ENCODE measurements at regions not wholly inside any gene's neighbourhood (a gene's known extent, or its start where the extent isn't known, plus 50 kb on each side); places are given as distances from the start of the nearest gene placed in this dataset.

DNA sequence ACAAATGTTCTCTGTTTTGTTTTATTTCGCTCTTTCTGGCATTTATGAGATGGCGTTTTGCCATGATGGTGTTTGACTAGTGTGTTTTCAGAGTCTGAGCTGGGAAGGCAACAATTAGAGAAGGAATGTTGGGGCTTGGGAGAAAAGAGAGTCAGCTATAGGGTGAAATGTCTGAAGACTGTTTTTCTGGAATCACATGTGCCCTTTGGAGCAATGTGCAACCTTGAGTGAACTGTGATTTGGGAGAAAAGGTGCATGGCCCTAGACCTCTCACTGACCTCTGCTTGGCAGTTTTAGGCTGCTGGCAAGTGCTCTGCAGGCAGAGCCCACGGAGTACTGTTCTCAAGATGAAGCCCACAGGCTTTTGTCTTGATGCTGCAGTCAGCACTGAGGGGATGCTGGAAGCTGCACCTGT, 379.9 kb upstream of the PDE3A start:
- DNase-seq (ENCODE audit: low spot score): no peak
- TF ChIP-seq, protein P1, sequence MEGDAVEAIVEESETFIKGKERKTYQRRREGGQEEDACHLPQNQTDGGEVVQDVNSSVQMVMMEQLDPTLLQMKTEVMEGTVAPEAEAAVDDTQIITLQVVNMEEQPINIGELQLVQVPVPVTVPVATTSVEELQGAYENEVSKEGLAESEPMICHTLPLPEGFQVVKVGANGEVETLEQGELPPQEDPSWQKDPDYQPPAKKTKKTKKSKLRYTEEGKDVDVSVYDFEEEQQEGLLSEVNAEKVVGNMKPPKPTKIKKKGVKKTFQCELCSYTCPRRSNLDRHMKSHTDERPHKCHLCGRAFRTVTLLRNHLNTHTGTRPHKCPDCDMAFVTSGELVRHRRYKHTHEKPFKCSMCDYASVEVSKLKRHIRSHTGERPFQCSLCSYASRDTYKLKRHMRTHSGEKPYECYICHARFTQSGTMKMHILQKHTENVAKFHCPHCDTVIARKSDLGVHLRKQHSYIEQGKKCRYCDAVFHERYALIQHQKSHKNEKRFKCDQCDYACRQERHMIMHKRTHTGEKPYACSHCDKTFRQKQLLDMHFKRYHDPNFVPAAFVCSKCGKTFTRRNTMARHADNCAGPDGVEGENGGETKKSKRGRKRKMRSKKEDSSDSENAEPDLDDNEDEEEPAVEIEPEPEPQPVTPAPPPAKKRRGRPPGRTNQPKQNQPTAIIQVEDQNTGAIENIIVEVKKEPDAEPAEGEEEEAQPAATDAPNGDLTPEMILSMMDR (IDR thresholded peaks at IDR 0.05; ENCODE audit: extremely low read depth, missing control alignments): no peak

DNA sequence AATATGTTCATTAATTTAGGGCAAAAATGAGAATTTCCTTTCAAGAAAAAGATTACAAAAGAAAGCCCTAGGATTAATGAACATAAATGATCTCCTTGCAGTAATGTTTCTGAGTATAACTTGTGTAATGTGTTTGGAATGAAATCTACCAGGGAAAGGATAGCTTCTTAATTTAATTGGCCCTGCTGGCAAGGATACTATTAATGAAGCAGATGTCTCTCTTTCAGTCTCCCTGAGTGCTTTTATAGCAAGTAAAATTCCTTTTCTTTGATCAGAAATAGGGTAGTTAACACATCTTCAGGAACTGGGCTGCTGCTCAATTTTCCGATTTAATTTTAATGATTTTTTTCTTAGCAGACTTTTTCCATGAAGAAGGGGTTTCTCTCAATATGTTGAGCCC, 379.4 kb upstream of the PDE3A start:
- TF ChIP-seq, protein P1 (IDR thresholded peaks at IDR 0.05; ENCODE audit: extremely low read depth, missing control alignments): no peak
- DNase-seq (ENCODE audit: low spot score): no peak

DNA sequence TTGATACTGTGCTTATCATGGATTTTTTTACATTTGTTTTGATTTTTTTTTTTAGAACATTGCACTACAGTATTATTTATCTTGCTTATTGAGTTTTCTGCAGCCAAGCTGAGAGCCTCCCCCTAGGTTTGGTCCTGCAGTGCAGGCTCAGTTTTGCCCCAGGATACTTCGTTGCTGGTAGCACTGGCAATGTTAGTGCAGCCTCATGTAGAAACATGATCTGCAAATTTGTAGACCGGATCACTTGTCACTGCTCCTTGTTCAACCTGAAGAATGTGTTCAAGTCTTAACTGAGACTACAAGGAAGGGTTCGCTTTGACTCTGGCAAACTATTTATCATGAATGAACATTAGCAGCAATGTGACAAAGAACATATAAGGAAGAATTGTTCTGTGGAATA, 377.2 kb upstream of the PDE3A start:
- TF ChIP-seq, protein P1 (IDR thresholded peaks at IDR 0.05; ENCODE audit: extremely low read depth, missing control alignments): no peak

DNA sequence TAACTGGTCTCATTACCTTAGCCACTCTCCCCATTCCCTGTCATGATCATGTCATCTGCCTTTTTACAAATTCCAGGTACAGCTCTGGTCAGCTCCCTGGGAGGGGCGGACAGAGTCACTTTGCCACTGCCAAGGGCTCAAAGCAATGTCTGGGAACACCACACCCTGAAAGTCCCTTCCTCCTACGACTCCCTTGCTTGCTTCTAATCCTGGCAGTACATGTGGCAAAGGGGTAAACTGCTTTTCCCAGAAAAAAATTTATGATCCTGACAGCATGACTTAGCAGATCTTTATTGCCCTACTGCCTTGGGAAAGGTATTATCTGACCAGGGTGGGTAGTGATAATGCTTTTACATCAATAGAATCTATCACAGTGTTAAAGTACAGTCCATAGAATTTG, 376.0 kb upstream of the PDE3A start:
- no peak for DNase-seq (ENCODE audit: low spot score)
- TF ChIP-seq, protein P1 (IDR thresholded peaks at IDR 0.05; ENCODE audit: extremely low read depth, missing control alignments): no peak

More for the DNA sequence above, 377.2 kb upstream of the PDE3A start:
- DNase-seq (ENCODE audit: low spot score): no peak

DNA sequence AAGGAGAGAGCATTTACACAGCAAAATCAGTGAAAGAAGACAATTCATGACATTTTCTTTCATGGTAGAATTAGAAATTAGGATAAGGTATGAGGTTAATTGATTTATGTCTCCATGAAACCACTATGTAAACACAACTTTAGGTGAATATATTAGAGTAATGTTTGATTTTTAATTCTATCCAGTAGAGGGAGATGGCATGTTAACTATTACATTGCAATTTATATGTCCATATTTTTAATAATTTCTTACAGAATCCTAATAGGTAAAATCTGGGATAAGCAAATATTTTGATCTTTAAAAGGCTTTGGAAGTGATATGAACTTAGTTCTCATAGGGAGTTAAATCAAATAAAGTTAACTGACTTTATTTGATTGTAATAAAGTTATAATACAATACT, 373.4 kb upstream of the PDE3A start:
- TF ChIP-seq, protein P1 (IDR thresholded peaks at IDR 0.05; ENCODE audit: extremely low read depth, missing control alignments): no peak
- DNase-seq (ENCODE audit: low spot score): no peak

DNA sequence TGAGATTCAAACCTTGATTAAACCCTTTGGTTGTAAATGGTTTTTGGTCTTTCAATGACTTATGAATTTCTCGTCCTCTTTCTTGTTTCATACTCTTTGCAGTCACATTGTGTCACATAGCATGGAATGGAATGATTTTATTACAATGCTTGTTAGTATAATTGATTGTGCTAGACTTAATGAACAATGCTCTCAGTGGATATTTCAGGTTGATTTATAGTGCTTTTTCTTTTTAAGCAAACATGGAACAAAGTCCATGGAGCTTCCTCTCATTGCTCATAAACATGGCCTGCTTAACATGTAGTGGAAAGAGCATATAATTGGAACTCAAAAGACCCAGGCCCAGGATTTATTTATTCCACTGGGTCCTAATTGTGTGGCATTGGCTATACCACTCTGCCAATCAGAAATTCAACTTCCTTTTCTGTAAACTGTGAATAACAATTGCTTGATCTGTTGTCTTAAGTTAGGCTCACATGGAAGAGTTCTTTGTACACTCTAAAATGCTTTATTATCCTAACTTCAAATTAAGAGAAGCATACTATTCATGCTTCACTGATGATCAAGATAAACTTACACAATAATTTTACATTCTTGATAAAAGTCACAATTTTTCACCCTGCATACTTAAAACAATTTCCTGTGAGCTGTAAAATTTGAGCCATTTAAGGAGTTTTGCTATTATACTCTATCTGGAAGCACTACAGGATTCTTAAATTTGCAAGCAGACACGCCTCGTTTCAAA, 370.5 kb upstream of the PDE3A start:
- no peak for DNase-seq (ENCODE audit: low spot score)
- TF ChIP-seq, protein P1 (IDR thresholded peaks at IDR 0.05; ENCODE audit: extremely low read depth, missing control alignments): no peak

DNA sequence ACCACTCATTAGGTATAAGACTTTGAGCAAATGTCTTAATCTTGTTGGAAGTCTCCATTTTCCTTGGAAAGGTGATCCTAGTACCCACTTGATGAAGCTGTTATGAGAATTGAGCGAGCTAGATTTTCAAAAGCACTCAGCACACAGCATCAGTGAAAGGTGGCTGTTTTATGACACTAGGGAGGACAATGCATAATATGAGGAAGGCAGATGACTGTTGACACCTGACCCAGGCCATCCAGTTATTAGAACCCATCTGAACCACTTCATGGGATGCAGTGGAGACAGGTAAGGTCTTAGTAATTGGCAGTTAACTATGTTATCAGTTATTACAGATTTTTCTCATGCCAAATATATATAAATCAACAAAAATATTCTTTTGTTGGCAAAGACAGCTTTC, 369.9 kb upstream of the PDE3A start:
- no peak for DNase-seq (ENCODE audit: low spot score)
- TF ChIP-seq, protein P1 (IDR thresholded peaks at IDR 0.05; ENCODE audit: extremely low read depth, missing control alignments): no peak
